Heart left ventricle (tissue), 16 donors: ENCODE measurements at regions not wholly inside any gene's neighbourhood (a gene's known extent, or its start where the extent isn't known, plus 50 kb on each side); places are given as distances from the start of the nearest gene placed in this dataset.

Experiments
- ATAC-seq, 4 donors: fragments of 200-7000 bp; cut with Tn5 transposase; one replicate each; pipeline ENCODE4 v1.9.1; 2020 to 2022; ENCODE audit warnings: moderate library complexity in 4 of 4, mild to moderate bottlenecking in 3 of 4, moderate number of reproducible peaks in 1 of 4
- DNase-seq, 5 donors: peaks; one replicate each; pipeline ENCODE4 v3.0.0-alpha.2; 2020
- H3K27ac ChIP-seq, 12 donors: fragments of 200-600 bp; sonication (generic) in 4 of 12; one replicate each; pipeline versions ENCODE4 v1.5.0 to v1.8.0; 2016 to 2022; ENCODE audit warnings: mild to moderate bottlenecking in 2 of 12
- H3K27me3 ChIP-seq, 9 donors: fragments of 200-600 bp; sonication (generic) in 2 of 9; one replicate each; pipeline versions ENCODE4 v1.5.1 to v1.8.0; 2016 to 2022; ENCODE audit warnings: mild to moderate bottlenecking in 3 of 9
- H3K36me3 ChIP-seq, 9 donors: fragments of 200-600 bp; sonication (generic) in 2 of 9; one replicate each; pipeline versions ENCODE4 v1.5.0 to v1.8.0; 2018 to 2022; ENCODE audit warnings: mild to moderate bottlenecking in 2 of 9
- H3K4me1 ChIP-seq, 12 donors: fragments of 200-600 bp; sonication (generic) in 4 of 12; one replicate each; pipeline versions ENCODE4 v1.5.0 to v1.8.0; 2016 to 2022; ENCODE audit warnings: mild to moderate bottlenecking in 3 of 12
- H3K4me3 ChIP-seq, 12 donors: fragments of 200-600 bp; sonication (generic) in 4 of 12; one replicate each; pipeline versions ENCODE4 v1.5.0 to v1.8.0; 2017 to 2022; ENCODE audit warnings: mild to moderate bottlenecking in 9 of 12, moderate library complexity in 4 of 12
- H3K9me3 ChIP-seq, 12 donors: fragments of 200-600 bp; sonication (generic) in 4 of 12; one replicate each; pipeline versions ENCODE4 v1.5.0 to v1.8.0; 2016 to 2022; ENCODE audit warnings: mild to moderate bottlenecking in 1 of 12
- CTCF ChIP-seq, 12 donors: fragments of 200-600 bp; sonication (generic) in 4 of 12; IDR thresholded peaks; one replicate each; pipeline versions ENCODE4 v1.5.0 to v1.8.0; 2018 to 2022; ENCODE audit warnings: antibody characterized with exemption in 12 of 12, mild to moderate bottlenecking in 5 of 12
- POLR2A ChIP-seq, 2 donors: fragments of 450-650 bp; IDR thresholded peaks; one replicate each; pipeline ENCODE4 v1.6.1; 2017; ENCODE audit warnings: antibody characterized with exemption in 2 of 2, mild to moderate bottlenecking in 2 of 2, moderate library complexity in 2 of 2
- whole genome bisulfite sequencing, 4 donors: extraction: QIAGEN DNeasy Blood & Tissue Kit in 2 of 4; methylation state at CpG; one replicate each; pipeline versions ENCODE4 v1.1.5 to v1.1.7; 2013 to 2018; 5-methylcytosine and 5-hydroxymethylcytosine counted together
- intact Hi-C, 10 donors: fragments of 100-400 bp; cut with DNase I; formaldehyde crosslinking; loops; one replicate each; pipeline versions ENCODE4 v1.11.1 to v1.14.2; 2022
- donor health status: ischemic (EF 13 %, LVEDD 7.1; RV severe dilation, severe dysfunction).
- donor health status: healthy with polysubstance abuse.
- donor health status: DM: no; HTN: yes; CAD: no.
- donor health status: DM: no; HTN: no; CAD: no.
- donor health status: ischemic (EF 25% LVEDD 6.9; RV normal size, moderate dysfunction).
- donor health status: ischemic (EF 25% LVEDD 5.7; RV mildly dilated, moderate dysfunction).
- donor health status: healthy.
- donor health status: DM: yes; HTN: yes; CAD: no.
- donor health status: ischemic (EF 35%, LVEDD 5.7; RV mildly dilated, moderate dysfunction).
- donor health status: nonischemic (EF 11% LVEDD 7.7; RV severe dilation, severe dysfunction).
- donor health status: DM: yes; HTN: yes; CAD: no.
- donor health status: PGD.
- donor health status: ischemic (EF 29% LVEDD 5.4; RV normal size, mild dysfunction).
- donor health status: nonischemic (EF 23%, LVEDD 6.1; RV moderate dilation, normal function).

- H3K4me3 ChIP-seq: no peak overlapping the region
- no peaks in the 10 kb centered on the region for H3K36me3 ChIP-seq
- 65 to 80% (median 76%) methylated on average over 4 of the region's 4 CpGs for WGBS, 4 donors
- H3K27ac ChIP-seq: no peak overlapping the region
- TF ChIP-seq CTCF (IDR thresholded peaks at IDR 0.05): no peak
- no peak for TF ChIP-seq POLR2A (IDR thresholded peaks at IDR 0.05)
- DNase-seq: no peak
- no peaks in the 10 kb centered on the region for H3K27me3 ChIP-seq
- peaks cover 0 to 7% (median 0%) of the 10 kb centered on the region in 12 donors for H3K9me3 ChIP-seq
- H3K4me1 ChIP-seq: no peaks in the 10 kb centered on the region
- intact Hi-C loops: no loop called here
- ATAC-seq: no peak
Measured at GRCh38 chr1:238653693-238654321, 732.6 kb upstream of the CHRM3 start.

- Histone ChIP-seq H3K4me3 (no peak overlapping the region), H3K27ac (no peak overlapping the region), H3K36me3 (no peaks in the 10 kb centered on the region), H3K4me1 (no peaks in the 10 kb centered on the region), H3K27me3 (no peaks in the 10 kb centered on the region), H3K9me3 (no peaks in the 10 kb centered on the region)
- no peak for TF ChIP-seq CTCF (IDR thresholded peaks at IDR 0.05)
- TF ChIP-seq POLR2A (IDR thresholded peaks at IDR 0.05): no peak
- DNase-seq (no peak), ATAC-seq (no peak)
- intact Hi-C loops: no loop called here
- 76 to 87% (median 82%) methylated on average over 7 of the region's 7 CpGs for WGBS, 4 donors
Measured at GRCh38 chr1:238652346-238652968, 733.9 kb upstream of the CHRM3 start.

- H3K36me3 ChIP-seq: no peaks in the 10 kb centered on the region
- intact Hi-C loops: no loop called here
- DNase-seq (no peak), ATAC-seq (no peak)
- no peaks in the 10 kb centered on the region for H3K9me3 ChIP-seq
- TF ChIP-seq POLR2A (IDR thresholded peaks at IDR 0.05) (no peak), CTCF (IDR thresholded peaks at IDR 0.05) (no peak)
- no peak overlapping the region for H3K4me3 ChIP-seq
- H3K4me1 ChIP-seq: no peaks in the 10 kb centered on the region
- no peaks in the 10 kb centered on the region for H3K27me3 ChIP-seq
- no peak overlapping the region for H3K27ac ChIP-seq
Measured at GRCh38 chr1:238649200-238649599, 737.2 kb upstream of the CHRM3 start.

- H3K27ac ChIP-seq: no peak overlapping the region
- 76 to 83% (median 79%) methylated on average over 4 of the region's 4 CpGs for WGBS, 4 donors
- no peaks in the 10 kb centered on the region for H3K9me3 ChIP-seq
- intact Hi-C loops: no loop called here
- no peak for DNase-seq
- H3K4me1 ChIP-seq: no peaks in the 10 kb centered on the region
- H3K27me3 ChIP-seq: no peaks in the 10 kb centered on the region
- H3K4me3 ChIP-seq: no peak overlapping the region
- no peaks in the 10 kb centered on the region for H3K36me3 ChIP-seq
- ATAC-seq: no peak
- TF ChIP-seq CTCF (IDR thresholded peaks at IDR 0.05) (no peak), POLR2A (IDR thresholded peaks at IDR 0.05) (no peak)
Measured at GRCh38 chr1:238648751-238649150, 737.6 kb upstream of the CHRM3 start.
